ENCODE measurements at regions not wholly inside any gene's neighbourhood (a gene's known extent, or its start where the extent isn't known, plus 50 kb on each side); places are given as distances from the start of the nearest gene placed in this dataset.

GRCh38 chr21:35373998-35374397 lies 324.9 kb upstream of the RUNX1 start:
- Histone ChIP-seq H4K20me1 (ENCODE audit: insufficient read depth, low read length) (no peaks in the 10 kb centered on the region), H3K79me2 (ENCODE audit: insufficient read depth, low read depth, low read length) (no peaks in the 10 kb centered on the region), H3K36me3 (ENCODE audit: insufficient read depth, low read length) (no peaks in the 10 kb centered on the region), H3K4me2 (ENCODE audit: low read length) (no peak overlapping the region), H3K4me3 (ENCODE audit: low read depth, low read length, poor library complexity, severe bottlenecking) (no peak overlapping the region), H3K9me3 (ENCODE audit: low read length) (no peaks in the 10 kb centered on the region), H3K9me2 (ENCODE audit: insufficient read depth, low read length) (no peaks in the 10 kb centered on the region), H3K27ac (ENCODE audit: low read depth, low read length, poor library complexity, severe bottlenecking) (no peak overlapping the region), H3K4me1 (ENCODE audit: insufficient read depth, low read length, poor library complexity, severe bottlenecking) (peaks cover 3% of the 10 kb centered on the region), H2AFZ (ENCODE audit: low read length) (no peak overlapping the region)
- CTCF ChIA-PET (ENCODE audit: unreplicated experiment) = no interaction called here
- no peak for DNase-seq (ENCODE audit: low spot score)
- BruUV-seq (replicated peaks) = no TSS peak
- POLR2A ChIA-PET = interaction anchor here (0.9 kb wide), 1 partner anchor 16 kb away, joined by 4 read pairs; no protein-coding TSS in a partner anchor
- TF ChIP-seq, protein P1, sequence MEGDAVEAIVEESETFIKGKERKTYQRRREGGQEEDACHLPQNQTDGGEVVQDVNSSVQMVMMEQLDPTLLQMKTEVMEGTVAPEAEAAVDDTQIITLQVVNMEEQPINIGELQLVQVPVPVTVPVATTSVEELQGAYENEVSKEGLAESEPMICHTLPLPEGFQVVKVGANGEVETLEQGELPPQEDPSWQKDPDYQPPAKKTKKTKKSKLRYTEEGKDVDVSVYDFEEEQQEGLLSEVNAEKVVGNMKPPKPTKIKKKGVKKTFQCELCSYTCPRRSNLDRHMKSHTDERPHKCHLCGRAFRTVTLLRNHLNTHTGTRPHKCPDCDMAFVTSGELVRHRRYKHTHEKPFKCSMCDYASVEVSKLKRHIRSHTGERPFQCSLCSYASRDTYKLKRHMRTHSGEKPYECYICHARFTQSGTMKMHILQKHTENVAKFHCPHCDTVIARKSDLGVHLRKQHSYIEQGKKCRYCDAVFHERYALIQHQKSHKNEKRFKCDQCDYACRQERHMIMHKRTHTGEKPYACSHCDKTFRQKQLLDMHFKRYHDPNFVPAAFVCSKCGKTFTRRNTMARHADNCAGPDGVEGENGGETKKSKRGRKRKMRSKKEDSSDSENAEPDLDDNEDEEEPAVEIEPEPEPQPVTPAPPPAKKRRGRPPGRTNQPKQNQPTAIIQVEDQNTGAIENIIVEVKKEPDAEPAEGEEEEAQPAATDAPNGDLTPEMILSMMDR (conservative IDR thresholded peaks at IDR 0.05; ENCODE audit: low read length) = no peak
- TF ChIP-seq EZH2phosphoT487 (IDR thresholded peaks at IDR 0.05; ENCODE audit: borderline replicate concordance, low read depth, low read length) = no peak
- intact Hi-C loops (cut with micrococcal nuclease; ENCODE audit: unreplicated experiment) = no loop called here

- H3K9me2 ChIP-seq (ENCODE audit: insufficient read depth, low read length) = no peaks in the 10 kb centered on the region
- H3K79me2 ChIP-seq (ENCODE audit: insufficient read depth, low read depth, low read length) = no peaks in the 10 kb centered on the region
- ChIA-PET CTCF (ENCODE audit: unreplicated experiment) (no interaction called here), POLR2A (interaction anchor here (0.8 kb wide), 1 partner anchor 19 kb away, joined by 3 read pairs; no protein-coding TSS in a partner anchor)
- no peak for DNase-seq (ENCODE audit: low spot score)
- H3K4me3 ChIP-seq (ENCODE audit: low read depth, low read length, poor library complexity, severe bottlenecking) = no peak overlapping the region
- H3K36me3 ChIP-seq (ENCODE audit: insufficient read depth, low read length) = no peaks in the 10 kb centered on the region
- H4K20me1 ChIP-seq (ENCODE audit: insufficient read depth, low read length) = no peaks in the 10 kb centered on the region
- intact Hi-C loops (cut with micrococcal nuclease; ENCODE audit: unreplicated experiment) = no loop called here
- no peak for TF ChIP-seq EZH2phosphoT487 (IDR thresholded peaks at IDR 0.05; ENCODE audit: borderline replicate concordance, low read depth, low read length)
- TF ChIP-seq, protein P1 (conservative IDR thresholded peaks at IDR 0.05; ENCODE audit: low read length) = no peak
- no TSS peak for BruUV-seq (replicated peaks)
- H3K9me3 ChIP-seq (ENCODE audit: low read length) = no peaks in the 10 kb centered on the region
- no peak overlapping the region for H3K27ac ChIP-seq (ENCODE audit: low read depth, low read length, poor library complexity, severe bottlenecking)
- peaks cover 3% of the 10 kb centered on the region for H3K4me1 ChIP-seq (ENCODE audit: insufficient read depth, low read length, poor library complexity, severe bottlenecking)
- no peak overlapping the region for H2AFZ ChIP-seq (ENCODE audit: low read length)
- H3K4me2 ChIP-seq (ENCODE audit: low read length) = no peak overlapping the region
Measured at GRCh38 chr21:35372201-35372600, 323.1 kb upstream of the RUNX1 start.

- Histone ChIP-seq H3K9me2 (ENCODE audit: insufficient read depth, low read length) (no peaks in the 10 kb centered on the region), H2AFZ (ENCODE audit: low read length) (no peak overlapping the region), H3K36me3 (ENCODE audit: insufficient read depth, low read length) (no peaks in the 10 kb centered on the region), H4K20me1 (ENCODE audit: insufficient read depth, low read length) (no peaks in the 10 kb centered on the region), H3K27ac (ENCODE audit: low read depth, low read length, poor library complexity, severe bottlenecking) (no peak overlapping the region), H3K79me2 (ENCODE audit: insufficient read depth, low read depth, low read length) (no peaks in the 10 kb centered on the region), H3K9me3 (ENCODE audit: low read length) (no peaks in the 10 kb centered on the region), H3K4me2 (ENCODE audit: low read length) (no peak overlapping the region), H3K4me1 (ENCODE audit: insufficient read depth, low read length, poor library complexity, severe bottlenecking) (peaks cover 3% of the 10 kb centered on the region), H3K4me3 (ENCODE audit: low read depth, low read length, poor library complexity, severe bottlenecking) (no peak overlapping the region)
- no TSS peak for BruUV-seq (replicated peaks)
- ChIA-PET CTCF (ENCODE audit: unreplicated experiment) (no interaction called here), POLR2A (interaction anchor here (0.7 to 1.5 kb wide), 2 partner anchors 8 to 25 kb away, joined by 3 read pairs; no protein-coding TSS in a partner anchor)
- DNase-seq (ENCODE audit: low spot score) = no peak
- TF ChIP-seq, protein P1 (conservative IDR thresholded peaks at IDR 0.05; ENCODE audit: low read length) = no peak
- TF ChIP-seq EZH2phosphoT487 (IDR thresholded peaks at IDR 0.05; ENCODE audit: borderline replicate concordance, low read depth, low read length) = no peak
- intact Hi-C loops (cut with micrococcal nuclease; ENCODE audit: unreplicated experiment) = no loop called here
Measured at GRCh38 chr21:35370671-35371070, 321.6 kb upstream of the RUNX1 start.

Data from OCI-LY7 (cell line).